ENCODE measurements at regions not wholly inside any gene's neighbourhood (a gene's known extent, or its start where the extent isn't known, plus 50 kb on each side); places are given as distances from the start of the nearest gene placed in this dataset.

- no peak for TF ChIP-seq POLR2A (IDR thresholded peaks at IDR 0.05)
- no peak for TF ChIP-seq CTCF (IDR thresholded peaks at IDR 0.05)
- Histone ChIP-seq H3K4me1 (replicated peaks in 1 of 2) (no peaks in the 10 kb centered on the region), H3K9me3 (replicated peaks in 1 of 3) (no peaks in the 10 kb centered on the region), H3K4me3 (no peak overlapping the region), H3K36me3 (replicated peaks in 1 of 2) (no peaks in the 10 kb centered on the region), H3K27me3 (no peaks in the 10 kb centered on the region), H3K27ac (no peak overlapping the region)
- intact Hi-C loops (cut with DNase I) = no loop called here
- DNase-seq = no peak
These were observed 453.3 kb upstream of the HS3ST1 start for GRCh38 chr4:11881947-11882346.

GRCh38 chr4:11881364-11881763 is 452.7 kb upstream of the HS3ST1 start:
- no peaks in the 10 kb centered on the region for H3K9me3 ChIP-seq (replicated peaks in 1 of 3)
- H3K4me3 ChIP-seq = no peak overlapping the region
- H3K27ac ChIP-seq = no peak overlapping the region
- DNase-seq = no peak
- H3K27me3 ChIP-seq = no peaks in the 10 kb centered on the region
- H3K36me3 ChIP-seq (replicated peaks in 1 of 2) = no peaks in the 10 kb centered on the region
- H3K4me1 ChIP-seq (replicated peaks in 1 of 2) = no peaks in the 10 kb centered on the region
- TF ChIP-seq CTCF (IDR thresholded peaks at IDR 0.05) (no peak), POLR2A (IDR thresholded peaks at IDR 0.05) (no peak)
- intact Hi-C loops (cut with DNase I) = no loop called here

DNA sequence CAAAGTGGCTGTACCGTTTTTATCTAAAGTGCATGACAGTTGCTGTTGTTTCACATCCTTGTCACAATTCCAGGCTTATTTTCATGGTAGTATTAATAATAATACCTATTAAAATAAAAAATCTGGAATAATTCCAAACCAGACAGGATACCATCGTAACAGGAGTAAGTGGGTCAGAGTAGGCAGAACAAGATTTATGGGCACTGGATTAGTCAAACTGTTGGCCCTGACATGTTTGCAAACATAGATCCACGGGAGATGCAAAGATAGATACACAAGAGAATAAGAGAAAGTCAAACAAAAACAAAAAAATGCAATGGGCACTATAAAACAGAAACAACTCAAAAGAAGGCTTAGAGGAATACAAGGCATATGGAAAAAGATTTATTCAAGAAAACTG is 449.5 kb upstream of the HS3ST1 start:
- Histone ChIP-seq H3K27me3 (no peaks in the 10 kb centered on the region), H3K27ac (no peak overlapping the region), H3K9me3 (replicated peaks in 1 of 3) (no peaks in the 10 kb centered on the region), H3K4me3 (no peak overlapping the region), H3K4me1 (replicated peaks in 1 of 2) (no peaks in the 10 kb centered on the region), H3K36me3 (replicated peaks in 1 of 2) (no peaks in the 10 kb centered on the region)
- intact Hi-C loops (cut with DNase I) = no loop called here
- TF ChIP-seq POLR2A (IDR thresholded peaks at IDR 0.05) (no peak), CTCF (IDR thresholded peaks at IDR 0.05) (no peak)
- no peak for DNase-seq
- 22 to 27% (median 26%) methylated on average over 3 of the region's 3 CpGs for WGBS, 4 donors

DNA sequence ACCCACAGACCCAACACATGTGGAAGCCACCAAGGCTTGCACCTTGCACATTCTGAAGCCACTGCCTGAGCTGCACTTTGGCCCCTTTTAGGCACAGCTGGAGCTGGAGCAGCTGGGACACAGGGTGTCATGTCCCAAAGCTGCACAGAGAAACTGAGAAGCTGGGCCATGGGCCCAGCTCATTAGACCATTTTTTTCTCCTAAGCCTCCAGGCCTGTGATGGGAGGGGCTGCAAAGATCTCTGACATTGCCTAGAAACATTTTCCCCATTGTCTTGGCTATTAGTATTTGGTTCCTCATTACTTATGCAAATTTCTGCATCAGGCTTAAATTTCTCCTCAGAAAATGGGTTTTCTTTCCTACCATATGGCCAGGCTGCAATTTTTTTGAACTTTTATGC is 447.4 kb upstream of the HS3ST1 start:
- no peak overlapping the region for H3K27ac ChIP-seq
- no peaks in the 10 kb centered on the region for H3K4me1 ChIP-seq (replicated peaks in 1 of 2)
- intact Hi-C loops (cut with DNase I) = no loop called here
- H3K4me3 ChIP-seq = no peak overlapping the region
- peaks cover 0 to 5% (median 0%) of the 10 kb centered on the region in 3 donors for H3K9me3 ChIP-seq (replicated peaks in 1 of 3)
- no peak for DNase-seq
- no peaks in the 10 kb centered on the region for H3K36me3 ChIP-seq (replicated peaks in 1 of 2)
- no peaks in the 10 kb centered on the region for H3K27me3 ChIP-seq
- TF ChIP-seq POLR2A (IDR thresholded peaks at IDR 0.05) (no peak), CTCF (IDR thresholded peaks at IDR 0.05) (no peak)
